Ramos (cell line): ENCODE measurements at regions not wholly inside any gene's neighbourhood (a gene's known extent, or its start where the extent isn't known, plus 50 kb on each side); places are given as distances from the start of the nearest gene placed in this dataset.

ENCODE experiments used
- in situ Hi-C: fragments of 300-500 bp; cut with MboI; formaldehyde crosslinking; loops from one replicate; pipeline ENCODE4 v1.14.3; 2022; ENCODE audit warnings: low sequenced_read_pairs; ENCODE audit not compliant: unreplicated experiment

- in situ Hi-C loops, result no loop called here
Observed at GRCh38 chr19:30778061-30778460, 405.9 kb downstream of the ZNF536 start.

GRCh38 chr19:30775956-30776355, 403.8 kb downstream of the ZNF536 start:
- in situ Hi-C loops, result no loop called here

GRCh38 chr19:30774252-30774766, 402.1 kb downstream of the ZNF536 start:
- in situ Hi-C loops, result no loop called here

- in situ Hi-C loops, result no loop called here
Observed at GRCh38 chr19:30762651-30763050, 390.5 kb downstream of the ZNF536 start.

GRCh38 chr19:30760014-30760413, 387.8 kb downstream of the ZNF536 start:
- in situ Hi-C loops, result no loop called here

- in situ Hi-C loops, result no loop called here
Observed at GRCh38 chr19:30757837-30758617, 385.8 kb downstream of the ZNF536 start.

GRCh38 chr19:30757104-30757836, 385.1 kb downstream of the ZNF536 start:
- in situ Hi-C loops, result no loop called here

- in situ Hi-C loops, result no loop called here
Observed at GRCh38 chr19:30755581-30755980, 383.4 kb downstream of the ZNF536 start.

GRCh38 chr19:30754162-30754561, 382.0 kb downstream of the ZNF536 start:
- in situ Hi-C loops, result no loop called here

- in situ Hi-C loops, result no loop called here
Observed at GRCh38 chr19:30752876-30753275, 380.7 kb downstream of the ZNF536 start.

- in situ Hi-C loops, result no loop called here
Observed at GRCh38 chr19:30752201-30752600, 380.0 kb downstream of the ZNF536 start.

GRCh38 chr19:30745476-30745985, 373.3 kb downstream of the ZNF536 start:
- in situ Hi-C loops, result no loop called here

GRCh38 chr19:30744741-30745475, 372.7 kb downstream of the ZNF536 start:
- in situ Hi-C loops, result no loop called here

GRCh38 chr19:30743702-30744101, 371.5 kb downstream of the ZNF536 start:
- in situ Hi-C loops, result no loop called here

GRCh38 chr19:30743011-30743410, 370.8 kb downstream of the ZNF536 start:
- in situ Hi-C loops, result no loop called here

- in situ Hi-C loops, result no loop called here
Observed at GRCh38 chr19:30742406-30742938, 370.3 kb downstream of the ZNF536 start.

- in situ Hi-C loops, result no loop called here
Observed at GRCh38 chr19:30741566-30741965, 369.4 kb downstream of the ZNF536 start.

GRCh38 chr19:30739394-30739793, 367.2 kb downstream of the ZNF536 start:
- in situ Hi-C loops, result no loop called here

- in situ Hi-C loops, result no loop called here
Observed at GRCh38 chr19:30738047-30738446, 365.9 kb downstream of the ZNF536 start.

- in situ Hi-C loops, result no loop called here
Observed at GRCh38 chr19:30734669-30735068, 362.5 kb downstream of the ZNF536 start.
